Transverse colon (tissue), 4 donors: ENCODE measurements at regions not wholly inside any gene's neighbourhood (a gene's known extent, or its start where the extent isn't known, plus 50 kb on each side); places are given as distances from the start of the nearest gene placed in this dataset.
"Not testable (repeated sequence)": the region's sequence is repeated elsewhere in the genome, so short reads cannot be mapped to it uniquely, and the experiment has no call there.

Experiments used
- DNase-seq: peaks from one replicate; pipeline ENCODE4 v3.0.0-alpha.2; 2019
- H3K27ac ChIP-seq, 4 donors: fragments of 200-600 bp; sonication (generic); 2 replicates each; pipeline ENCODE4 v1.5.1; 2016 to 2018; ENCODE audit warnings: inconsistent platforms in 4 of 4
- H3K27me3 ChIP-seq: fragments of 200-600 bp; sonication (generic); 2 replicates; pipeline ENCODE4 v1.5.1; 2017; ENCODE audit warnings: inconsistent platforms
- H3K36me3 ChIP-seq, 4 donors: fragments of 200-600 bp; sonication (generic); 2 replicates each; pipeline ENCODE4 v1.5.1; 2017 to 2019; ENCODE audit warnings: inconsistent platforms in 4 of 4
- H3K4me1 ChIP-seq, 4 donors: fragments of 200-600 bp; sonication (generic); 2 replicates each; pipeline ENCODE4 v1.5.1; 2017 to 2020; ENCODE audit warnings: inconsistent platforms in 4 of 4
- H3K4me3 ChIP-seq, 4 donors: fragments of 200-600 bp; sonication (generic); 1 replicate in 1 of 4; 2 replicates in 3 of 4; pipeline versions ENCODE4 v1.5.1 to v1.6.1; 2017 to 2019; ENCODE audit warnings: inconsistent platforms in 4 of 4
- H3K9me3 ChIP-seq, 2 donors: fragments of 200-600 bp; sonication (generic); 2 replicates each; pipeline ENCODE4 v1.5.1; 2017 to 2019; ENCODE audit warnings: inconsistent platforms in 2 of 2
- EP300 ChIP-seq: sonication (generic); formaldehyde crosslinking; IDR thresholded peaks from one replicate; pipeline ENCODE4 v1.6.1; 2017; ENCODE audit warnings: antibody characterized with exemption, low read depth
- POLR2A ChIP-seq: fragments of 450-650 bp; IDR thresholded peaks from one replicate; pipeline ENCODE4 v1.6.1; 2016; ENCODE audit warnings: antibody characterized with exemption, mild to moderate bottlenecking, moderate library complexity
- POLR2AphosphoS5 ChIP-seq, 3 donors: sonication (generic); formaldehyde crosslinking; IDR thresholded peaks; one replicate each; pipeline ENCODE4 v1.6.1; 2016; ENCODE audit warnings: antibody characterized with exemption in 3 of 3
- whole genome bisulfite sequencing, 2 donors: methylation state at CpG; one replicate each; pipeline ENCODE4 v1.1.5; 2018; ENCODE audit warnings: low coverage in 1 of 2; 5-methylcytosine and 5-hydroxymethylcytosine counted together
- in situ Hi-C, 4 donors: fragments of 200-750 bp; cut with MboI; loops; one replicate each; pipeline versions ENCODE4 v1.15.0 to v1.15.1; 2017; ENCODE audit warnings: low sequenced_read_pairs in 3 of 4, low pct_ligation_motif_present in 1 of 4, low pct_unique_long_range_greater_than_20kb in 1 of 4
- intact Hi-C: fragments of 100-400 bp; cut with DNase I; formaldehyde crosslinking; loops from one replicate; pipeline ENCODE4 v1.15.1; 2023; ENCODE audit warnings: low total_unique reads
- TF ChIP-seq, protein P1 (sequence below), 5 experiments: fragments of 200-600 bp in 3 of 5; fragments of 450-650 bp in 2 of 5; sonication (generic) in 3 of 5; IDR thresholded peaks; 1 replicate in 2 of 5; 2 replicates in 3 of 5; pipeline ENCODE4 v1.5.1; 2016 to 2017; ENCODE audit warnings: antibody characterized with exemption in 5 of 5, inconsistent platforms in 3 of 5, mild to moderate bottlenecking in 2 of 5, moderate library complexity in 1 of 5

DNA sequence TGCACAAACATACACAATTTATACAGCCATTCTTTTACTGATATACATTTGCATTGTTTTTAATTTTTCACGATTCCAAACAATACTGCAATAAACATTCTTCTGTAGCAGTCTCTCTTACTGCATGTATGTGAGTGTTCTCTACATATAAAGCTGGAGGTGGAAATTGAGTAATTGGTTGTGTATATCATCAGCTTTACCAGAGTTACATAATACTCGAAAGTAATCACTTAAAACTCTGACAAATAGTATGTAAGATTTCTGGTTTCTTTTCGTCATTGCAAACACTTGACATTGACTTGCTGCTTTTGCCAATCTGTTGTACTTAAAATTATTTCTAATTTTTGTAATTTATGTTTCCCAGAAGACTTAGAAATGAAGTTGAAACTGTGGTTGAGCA lies 110.2 kb downstream of the TDRD15 start:
- in situ Hi-C loops, result no loop called here
- Histone ChIP-seq H3K4me1 (no peaks in the 10 kb centered on the region), H3K36me3 (no peaks in the 10 kb centered on the region), H3K4me3 (no peak overlapping the region), H3K9me3 (no peaks in the 10 kb centered on the region), H3K27me3 (no peaks in the 10 kb centered on the region), H3K27ac (no peak overlapping the region)
- DNase-seq, result no peak
- WGBS, 2 donors, result 52 to 81% methylated on average over 3 of the region's 3 CpGs
- intact Hi-C loops, result no loop called here
- TF ChIP-seq, protein P1, sequence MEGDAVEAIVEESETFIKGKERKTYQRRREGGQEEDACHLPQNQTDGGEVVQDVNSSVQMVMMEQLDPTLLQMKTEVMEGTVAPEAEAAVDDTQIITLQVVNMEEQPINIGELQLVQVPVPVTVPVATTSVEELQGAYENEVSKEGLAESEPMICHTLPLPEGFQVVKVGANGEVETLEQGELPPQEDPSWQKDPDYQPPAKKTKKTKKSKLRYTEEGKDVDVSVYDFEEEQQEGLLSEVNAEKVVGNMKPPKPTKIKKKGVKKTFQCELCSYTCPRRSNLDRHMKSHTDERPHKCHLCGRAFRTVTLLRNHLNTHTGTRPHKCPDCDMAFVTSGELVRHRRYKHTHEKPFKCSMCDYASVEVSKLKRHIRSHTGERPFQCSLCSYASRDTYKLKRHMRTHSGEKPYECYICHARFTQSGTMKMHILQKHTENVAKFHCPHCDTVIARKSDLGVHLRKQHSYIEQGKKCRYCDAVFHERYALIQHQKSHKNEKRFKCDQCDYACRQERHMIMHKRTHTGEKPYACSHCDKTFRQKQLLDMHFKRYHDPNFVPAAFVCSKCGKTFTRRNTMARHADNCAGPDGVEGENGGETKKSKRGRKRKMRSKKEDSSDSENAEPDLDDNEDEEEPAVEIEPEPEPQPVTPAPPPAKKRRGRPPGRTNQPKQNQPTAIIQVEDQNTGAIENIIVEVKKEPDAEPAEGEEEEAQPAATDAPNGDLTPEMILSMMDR (IDR thresholded peaks at IDR 0.05), result no peak
- TF ChIP-seq POLR2A, result no peak
- no peak for TF ChIP-seq EP300
- TF ChIP-seq POLR2AphosphoS5 (IDR thresholded peaks at IDR 0.05), result no peak

DNA sequence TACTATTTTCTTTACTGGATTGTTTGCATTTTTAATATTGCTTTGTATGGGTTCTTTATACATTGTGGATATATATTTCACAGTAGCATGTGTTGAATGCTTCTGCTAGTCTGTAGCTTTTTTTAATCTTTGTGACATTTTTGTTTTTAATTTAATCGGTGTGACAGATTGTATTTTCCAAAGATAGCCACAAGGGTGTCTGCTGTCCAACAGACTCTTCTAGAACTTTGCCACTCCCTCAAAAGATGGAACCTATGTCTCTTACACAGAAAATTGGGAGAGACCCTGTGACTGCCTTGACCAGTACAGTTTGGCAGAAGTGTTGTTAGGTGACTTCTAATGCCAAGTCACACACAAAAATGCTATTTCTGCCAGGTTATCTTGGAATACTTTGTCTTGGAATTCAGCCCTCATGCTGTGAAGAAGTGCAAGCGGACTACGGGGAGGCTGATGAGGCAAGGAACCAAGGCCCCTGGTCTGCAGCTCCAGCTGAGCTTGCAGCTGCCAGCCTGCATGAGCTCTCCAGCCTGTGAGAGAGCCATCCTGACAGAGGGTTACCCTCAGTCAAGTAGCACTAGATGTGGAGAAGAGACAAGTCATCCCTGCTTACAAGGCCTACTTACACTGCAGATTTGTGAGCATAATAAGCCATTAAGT lies 110.8 kb downstream of the TDRD15 start:
- Histone ChIP-seq H3K36me3 (no peaks in the 10 kb centered on the region), H3K9me3 (no peaks in the 10 kb centered on the region), H3K27ac (no peak overlapping the region), H3K27me3 (no peaks in the 10 kb centered on the region), H3K4me3 (no peak overlapping the region), H3K4me1 (no peaks in the 10 kb centered on the region)
- in situ Hi-C loops, result no loop called here
- TF ChIP-seq, protein P1 (IDR thresholded peaks at IDR 0.05), result no peak
- WGBS, 2 donors, result 91% methylated on average over 3 of the region's 3 CpGs; no CpG with 5 or more reads in 1 of the 2 donors
- intact Hi-C loops, result no loop called here
- no peak for DNase-seq

DNA sequence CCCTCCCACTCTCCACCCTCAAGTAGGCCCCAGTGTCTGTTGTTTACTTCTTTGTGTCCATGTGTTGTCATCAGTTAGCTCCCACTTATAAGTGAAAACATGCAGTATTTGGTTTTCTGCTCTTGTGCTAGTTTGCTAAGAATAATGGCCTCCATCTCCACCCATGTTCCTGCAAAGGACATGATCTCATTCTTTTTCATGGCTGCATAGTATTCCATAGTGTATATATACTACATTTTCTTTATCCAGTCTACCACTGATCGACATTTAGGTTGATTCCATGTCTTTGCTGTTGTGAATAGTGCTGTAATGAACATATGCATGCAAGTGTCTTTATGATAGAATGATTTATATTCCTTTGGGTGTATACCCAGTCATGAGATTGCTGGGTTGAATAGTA lies 116.0 kb downstream of the TDRD15 start:
- H3K36me3 ChIP-seq, intact Hi-C loops, H3K4me3 ChIP-seq, H3K27me3 ChIP-seq, H3K4me1 ChIP-seq, DNase-seq, H3K27ac ChIP-seq, in situ Hi-C loops, H3K9me3 ChIP-seq: not testable (repeated sequence)
- 79 to 86% methylated on average over 1 of the region's 1 CpG for WGBS, 2 donors

DNA sequence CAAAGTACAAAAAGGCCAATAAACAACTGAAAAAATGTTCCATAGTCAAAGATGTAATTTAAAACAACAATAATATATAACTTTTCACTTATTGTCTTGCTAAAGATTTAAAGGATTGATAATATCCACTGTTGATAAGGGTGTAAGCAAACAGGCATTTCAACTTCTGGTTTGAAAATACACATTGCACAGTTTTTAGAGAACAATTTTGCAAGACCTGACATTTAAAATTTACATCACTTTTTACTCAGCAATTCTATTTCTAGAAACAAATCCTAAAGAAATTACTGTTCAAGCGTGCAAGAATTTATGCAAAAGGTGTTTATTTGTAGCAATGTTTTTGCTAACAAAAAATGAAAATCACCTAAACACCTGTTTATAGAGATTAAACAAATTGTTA lies 120.4 kb downstream of the TDRD15 start:
- Histone ChIP-seq H3K4me3 (no peak overlapping the region), H3K27me3 (no peaks in the 10 kb centered on the region), H3K9me3 (no peaks in the 10 kb centered on the region), H3K4me1 (no peaks in the 10 kb centered on the region), H3K36me3 (no peaks in the 10 kb centered on the region), H3K27ac (no peak overlapping the region)
- TF ChIP-seq POLR2A (no peak), EP300 (no peak), POLR2AphosphoS5 (IDR thresholded peaks at IDR 0.05) (no peak)
- TF ChIP-seq, protein P1 (IDR thresholded peaks at IDR 0.05), result no peak
- WGBS, 2 donors, result 80% methylated on average over 1 of the region's 1 CpG
- DNase-seq, result no peak
- in situ Hi-C loops (no loop called here), intact Hi-C loops (no loop called here)

DNA sequence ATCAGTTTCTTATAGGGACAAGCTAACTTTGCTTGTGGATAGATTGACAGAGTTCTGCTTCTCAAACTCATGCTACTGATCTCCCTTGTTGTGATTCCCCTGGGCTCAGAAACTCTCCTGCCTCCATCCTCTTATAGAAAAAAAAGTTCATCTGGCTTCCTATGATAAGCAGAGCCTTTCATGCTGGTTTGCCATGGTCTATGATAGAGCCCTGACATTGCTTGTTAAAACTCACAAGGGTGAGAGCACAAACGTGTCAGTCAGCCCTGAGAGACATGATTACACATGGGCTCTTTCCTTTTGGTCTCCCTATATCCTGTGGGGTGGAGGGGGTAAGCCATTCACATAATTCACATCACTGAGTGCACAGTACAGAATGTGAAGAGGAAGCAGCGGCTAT lies 121.8 kb downstream of the TDRD15 start:
- Histone ChIP-seq H3K27ac (no peak overlapping the region), H3K36me3 (no peaks in the 10 kb centered on the region), H3K27me3 (no peaks in the 10 kb centered on the region), H3K9me3 (no peaks in the 10 kb centered on the region), H3K4me1 (no peaks in the 10 kb centered on the region), H3K4me3 (no peak overlapping the region)
- intact Hi-C loops (no loop called here), in situ Hi-C loops (no loop called here)
- no peak for DNase-seq
- WGBS, 2 donors, result 67 to 74% methylated on average over 2 of the region's 2 CpGs
- TF ChIP-seq EP300 (no peak), POLR2AphosphoS5 (IDR thresholded peaks at IDR 0.05) (no peak), POLR2A (no peak)
- TF ChIP-seq, protein P1 (IDR thresholded peaks at IDR 0.05), result no peak
